Mesodermal cell (in vitro differentiated cells): ENCODE measurements at regions not wholly inside any gene's neighbourhood (a gene's known extent, or its start where the extent isn't known, plus 50 kb on each side); places are given as distances from the start of the nearest gene placed in this dataset.

Experiments used
- H3K27ac ChIP-seq: 2 replicates; pipeline ENCODE4 v1.7.0; 2013; ENCODE audit warnings: mild to moderate bottlenecking, low read depth, low read length, moderate library complexity; ENCODE audit not compliant: severe bottlenecking
- H3K36me3 ChIP-seq: 2 replicates; pipeline ENCODE4 v1.7.1; 2013; ENCODE audit warnings: mild to moderate bottlenecking, low read length, moderate library complexity; ENCODE audit not compliant: control insufficient read depth, insufficient read depth
- H3K4me1 ChIP-seq: one replicate; pipeline ENCODE4 v1.7.1; 2013; ENCODE audit warnings: mild to moderate bottlenecking, low read length; ENCODE audit not compliant: insufficient read depth, control insufficient read depth, poor library complexity, severe bottlenecking
- H3K4me3 ChIP-seq: 2 replicates; pipeline ENCODE4 v1.7.0; 2013; ENCODE audit warnings: low read length, control low read depth, mild to moderate bottlenecking; ENCODE audit not compliant: insufficient read depth, poor library complexity, severe bottlenecking; ENCODE audit errors: extremely low read depth
- H3K9me3 ChIP-seq: 2 replicates; pipeline ENCODE4 v1.7.1; 2013; ENCODE audit warnings: mild to moderate bottlenecking, low read length, moderate library complexity; ENCODE audit not compliant: control insufficient read depth
- WGBS, 2 experiments: methylation state at CpG; one replicate each; pipeline ENCODE4 v1.1.5; 2013; ENCODE audit warnings: missing lambda C conversion rate in 2 of 2; ENCODE audit not compliant: insufficient coverage in 2 of 2; 5-methylcytosine and 5-hydroxymethylcytosine counted together

DNA sequence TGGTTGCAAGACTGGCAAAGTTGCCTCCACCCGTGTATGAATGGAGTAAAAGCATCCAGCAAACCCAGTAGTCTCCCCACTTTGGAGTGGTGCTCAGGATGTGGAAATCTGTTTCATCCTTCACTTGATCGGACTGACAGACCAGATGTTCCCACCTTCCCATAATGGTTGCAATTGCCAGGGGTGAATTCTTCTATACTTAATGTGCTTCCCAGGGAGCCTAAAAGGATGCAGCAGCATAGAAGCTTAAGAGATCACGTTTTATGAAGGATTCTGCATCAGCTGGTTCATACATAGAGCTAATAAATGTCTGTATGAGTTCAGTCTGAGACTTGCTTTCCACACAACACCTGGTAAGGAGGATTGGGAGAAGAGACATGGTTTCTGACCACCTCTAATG is 198.8 kb upstream of the S1PR3 start:
- Histone ChIP-seq H3K4me1 (peaks cover 7% of the 10 kb centered on the region), H3K36me3 (no peaks in the 10 kb centered on the region), H3K4me3 (no peak overlapping the region), H3K9me3 (no peaks in the 10 kb centered on the region), H3K27ac (no peak overlapping the region)
- WGBS, 2 experiments: 73 to 93% methylated on average over 2 of the region's 3 CpGs

DNA sequence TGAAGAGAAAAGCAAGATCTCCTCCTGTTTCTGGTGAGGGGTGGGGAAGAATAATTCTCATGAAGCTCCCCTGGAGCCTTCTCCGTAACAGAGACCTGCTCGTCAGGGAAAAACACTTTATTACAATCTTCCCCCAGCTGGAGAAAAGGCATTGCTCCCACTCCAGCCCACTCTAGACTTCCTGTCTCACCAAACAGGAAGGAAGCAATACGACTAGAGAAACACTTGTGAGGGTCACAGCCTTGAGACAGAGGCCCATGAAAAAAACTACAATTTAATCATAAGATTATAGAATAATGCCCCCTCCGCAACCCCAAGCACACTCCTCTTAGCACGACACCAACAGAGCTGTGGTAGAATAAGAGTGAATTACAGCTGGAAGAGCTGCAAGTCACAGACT is 197.2 kb upstream of the S1PR3 start:
- no peaks in the 10 kb centered on the region for H3K36me3 ChIP-seq
- peaks cover 7% of the 10 kb centered on the region for H3K4me1 ChIP-seq
- H3K9me3 ChIP-seq: no peaks in the 10 kb centered on the region
- no peak overlapping the region for H3K27ac ChIP-seq
- H3K4me3 ChIP-seq: no peak overlapping the region
- 100% methylated on average over 1 of the region's 5 CpGs; no CpG with 5 or more reads in 1 of the 2 experiments for WGBS, 2 experiments

DNA sequence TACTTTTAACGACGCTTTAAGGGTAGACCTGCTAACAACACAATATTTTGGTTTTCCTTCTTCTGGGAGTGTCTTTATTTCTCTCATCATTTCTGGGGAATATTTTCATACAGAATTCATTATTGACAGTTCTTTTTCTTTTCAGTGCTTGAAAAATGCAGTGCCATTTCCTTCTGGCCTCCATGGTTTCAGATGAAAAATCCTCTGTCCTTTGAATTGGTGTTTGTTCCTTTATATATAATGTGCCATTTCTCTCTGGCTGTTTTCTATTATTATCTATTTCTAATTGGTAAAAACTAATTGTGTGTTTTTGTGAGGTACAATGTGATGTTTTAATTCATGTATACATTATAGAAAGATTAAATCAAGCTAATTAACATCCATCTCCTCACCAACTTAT is 194.3 kb upstream of the S1PR3 start:
- H3K4me1 ChIP-seq: peaks cover 23% of the 10 kb centered on the region
- H3K27ac ChIP-seq: no peak overlapping the region
- no CpG with 5 or more reads among the region's 2 CpGs for WGBS, 2 experiments
- no peak overlapping the region for H3K4me3 ChIP-seq
- H3K9me3 ChIP-seq: no peaks in the 10 kb centered on the region
- H3K36me3 ChIP-seq: no peaks in the 10 kb centered on the region

DNA sequence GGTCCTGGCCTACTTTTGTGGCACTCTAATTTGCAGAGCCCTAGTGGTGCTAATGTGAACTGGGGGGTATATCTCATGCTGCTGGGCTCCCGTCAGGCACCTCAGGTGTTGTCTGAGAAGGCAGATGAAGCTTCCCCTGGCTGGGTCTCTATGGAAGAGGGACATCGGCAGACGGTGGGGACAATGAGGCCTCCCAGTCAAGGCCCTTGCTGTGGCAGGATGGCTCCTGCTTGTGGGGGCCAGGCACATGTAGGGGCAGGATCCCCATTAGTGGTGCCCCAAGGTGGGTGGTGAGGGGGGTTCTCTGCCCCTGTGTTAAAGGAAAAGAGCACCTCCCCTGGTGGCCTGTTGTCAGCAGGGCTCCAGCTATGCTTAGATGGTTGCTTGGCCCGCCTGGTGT is 192.8 kb upstream of the S1PR3 start:
- Histone ChIP-seq H3K4me3 (no peak overlapping the region), H3K9me3 (no peaks in the 10 kb centered on the region), H3K36me3 (no peaks in the 10 kb centered on the region), H3K27ac (no peak overlapping the region), H3K4me1 (peaks cover 25% of the 10 kb centered on the region)
- WGBS, 2 experiments: 90 to 95% methylated on average over 3 to 4 of the region's 4 CpGs

DNA sequence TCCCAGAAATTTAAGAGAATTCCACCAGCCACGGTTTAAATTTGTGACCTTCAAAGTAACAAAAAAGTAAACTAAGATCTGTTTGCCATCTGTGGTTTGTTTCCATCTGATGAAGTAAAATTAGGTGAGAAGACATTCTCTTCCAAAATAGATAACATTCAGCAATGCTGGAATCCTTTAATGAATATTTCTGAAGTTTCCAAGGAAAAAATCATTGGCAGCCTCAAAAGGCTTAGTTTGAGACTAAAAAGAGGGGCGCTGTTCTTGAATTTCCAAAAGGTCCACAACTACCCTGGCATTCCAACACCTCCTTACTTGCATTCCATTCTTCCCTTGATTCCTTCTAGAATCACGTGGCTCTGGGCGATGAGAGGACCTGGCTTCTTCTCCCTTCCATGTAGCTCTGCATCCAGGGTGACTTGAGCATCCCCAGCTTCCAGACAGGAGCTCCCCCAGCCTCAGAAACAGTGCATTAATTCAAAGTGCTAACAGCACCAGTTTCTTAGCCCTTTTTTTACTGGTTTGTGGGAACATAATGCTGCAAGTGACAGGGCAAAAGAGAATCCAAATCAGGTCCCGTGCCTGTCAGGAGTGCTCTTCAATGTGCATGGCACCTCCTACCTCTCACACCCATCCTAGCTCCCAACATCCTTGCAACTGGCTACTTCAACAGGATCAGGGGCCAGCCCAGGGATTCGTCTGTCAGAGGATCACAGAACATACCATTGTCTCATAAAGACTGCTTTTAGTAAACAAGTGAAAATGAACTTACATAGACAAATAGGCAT is 191.5 kb upstream of the S1PR3 start:
- Histone ChIP-seq H3K9me3 (no peaks in the 10 kb centered on the region), H3K27ac (peak overlapping the region; percentile 50), H3K4me1 (peaks cover 23% of the 10 kb centered on the region), H3K4me3 (no peak overlapping the region), H3K36me3 (no peaks in the 10 kb centered on the region)
- WGBS, 2 experiments: 76 to 83% methylated on average over 3 to 5 of the region's 6 CpGs

DNA sequence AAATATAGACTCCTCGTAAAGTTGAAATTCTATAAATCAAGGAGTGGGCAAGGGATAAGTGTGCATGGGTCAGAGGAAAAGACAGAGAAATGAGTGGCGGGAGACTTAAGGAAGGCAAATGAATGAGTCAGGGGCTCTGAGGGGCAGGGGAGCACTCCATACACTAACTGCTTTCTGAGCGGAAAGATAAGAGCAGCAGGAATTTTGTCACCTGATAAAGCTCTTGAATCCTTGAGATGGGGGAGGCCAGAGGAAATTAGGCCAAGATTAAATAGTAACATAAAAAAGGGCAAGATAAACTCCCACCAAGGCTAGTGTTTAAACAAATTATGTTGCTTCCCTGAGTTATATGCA is 191.0 kb upstream of the S1PR3 start:
- WGBS, 2 experiments: 48 to 80% methylated on average over 1 to 2 of the region's 3 CpGs
- Histone ChIP-seq H3K9me3 (no peaks in the 10 kb centered on the region), H3K4me1 (peaks cover 23% of the 10 kb centered on the region), H3K27ac (peak overlapping the region; percentile 50), H3K36me3 (no peaks in the 10 kb centered on the region), H3K4me3 (no peak overlapping the region)

DNA sequence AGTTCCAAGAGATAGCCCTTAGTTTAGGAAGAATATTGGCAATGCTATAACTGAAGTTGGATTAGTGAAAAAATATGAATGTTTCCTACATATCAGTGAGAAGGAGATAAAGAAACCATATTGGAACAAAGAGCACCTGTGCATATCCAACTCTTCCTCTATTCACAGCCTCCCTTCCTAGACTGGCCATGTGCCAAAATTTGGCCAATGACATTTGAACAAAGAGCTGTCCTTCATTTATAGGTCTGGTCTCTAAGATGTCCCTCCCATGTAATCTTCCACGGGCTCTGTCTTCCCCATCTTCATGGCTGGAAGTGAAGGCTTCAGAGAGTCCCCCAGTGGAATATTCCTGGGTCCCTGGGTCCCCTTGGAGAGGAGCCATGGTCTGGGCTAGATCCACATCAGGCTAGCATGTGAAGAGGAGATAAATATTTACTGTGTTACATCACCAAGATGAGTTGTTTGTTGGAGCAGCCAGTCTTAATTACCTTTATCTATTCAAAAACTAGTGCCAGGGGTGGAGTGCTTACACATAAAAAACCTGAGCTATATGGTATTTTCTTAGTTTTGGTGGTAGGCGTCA is 190.0 kb upstream of the S1PR3 start:
- Histone ChIP-seq H3K9me3 (no peaks in the 10 kb centered on the region), H3K36me3 (no peaks in the 10 kb centered on the region), H3K27ac (no peak overlapping the region), H3K4me1 (peaks cover 23% of the 10 kb centered on the region), H3K4me3 (no peak overlapping the region)
- 92 to 100% methylated on average over 2 of the region's 2 CpGs for WGBS, 2 experiments

DNA sequence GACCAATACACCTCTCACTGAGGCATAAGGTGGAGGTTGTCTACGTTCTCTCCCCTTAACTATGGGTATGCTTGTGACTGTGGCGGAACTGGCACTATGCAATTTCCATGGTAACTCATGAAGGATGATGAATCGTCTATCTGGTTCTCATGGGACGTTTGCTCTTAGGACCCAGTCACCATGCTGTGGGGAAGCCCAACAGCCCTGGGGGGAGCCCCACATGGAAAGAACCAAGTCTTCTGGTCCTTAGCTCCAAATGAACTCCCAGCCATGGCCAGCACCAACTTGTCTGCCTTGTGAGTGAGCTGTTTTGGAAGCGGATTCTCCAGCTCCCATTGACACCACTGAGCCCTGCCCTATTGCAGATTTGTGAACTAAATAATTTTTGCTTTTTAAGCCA is 188.7 kb upstream of the S1PR3 start:
- H3K9me3 ChIP-seq: no peaks in the 10 kb centered on the region
- peaks cover 23% of the 10 kb centered on the region for H3K4me1 ChIP-seq
- no peaks in the 10 kb centered on the region for H3K36me3 ChIP-seq
- H3K4me3 ChIP-seq: no peak overlapping the region
- H3K27ac ChIP-seq: no peak overlapping the region
- 95 to 100% methylated on average over 3 of the region's 5 CpGs for WGBS, 2 experiments

DNA sequence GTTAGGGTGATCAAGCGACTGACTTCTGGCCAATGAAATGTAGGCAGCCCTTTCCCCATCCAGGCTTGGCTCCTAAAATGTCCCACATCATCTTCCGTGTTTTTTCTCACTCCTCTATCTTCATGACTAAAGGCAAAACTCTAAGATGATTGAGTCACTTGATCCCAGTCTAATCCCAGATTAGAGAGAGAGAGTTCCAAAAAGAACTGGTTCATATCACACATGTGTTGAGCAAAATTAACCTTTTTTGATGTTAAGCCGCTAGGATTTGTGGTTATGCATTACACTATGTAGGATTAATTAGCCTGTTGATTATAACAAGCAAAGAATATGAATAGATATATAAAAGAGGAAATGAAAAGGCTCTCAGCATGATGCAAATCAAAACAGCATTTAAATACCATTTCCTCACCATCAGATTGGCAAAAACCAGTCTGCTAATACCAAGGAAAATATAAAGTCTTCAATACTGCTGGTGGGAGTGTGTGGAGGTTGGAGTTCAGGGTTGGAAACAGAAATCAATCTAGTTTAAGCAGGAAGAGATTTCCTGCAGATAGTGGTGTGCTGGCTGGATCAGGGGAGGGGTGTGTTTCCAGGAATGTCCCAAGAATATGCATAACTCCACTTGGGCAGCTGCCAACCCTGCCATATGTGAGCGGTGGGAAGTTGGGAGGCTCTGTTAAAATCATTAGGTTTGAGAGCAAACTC is 187.6 kb upstream of the S1PR3 start:
- Histone ChIP-seq H3K4me1 (peaks cover 23% of the 10 kb centered on the region), H3K27ac (no peak overlapping the region), H3K9me3 (no peaks in the 10 kb centered on the region), H3K36me3 (no peaks in the 10 kb centered on the region), H3K4me3 (no peak overlapping the region)
- WGBS, 2 experiments: 93 to 95% methylated on average over 2 to 3 of the region's 4 CpGs

DNA sequence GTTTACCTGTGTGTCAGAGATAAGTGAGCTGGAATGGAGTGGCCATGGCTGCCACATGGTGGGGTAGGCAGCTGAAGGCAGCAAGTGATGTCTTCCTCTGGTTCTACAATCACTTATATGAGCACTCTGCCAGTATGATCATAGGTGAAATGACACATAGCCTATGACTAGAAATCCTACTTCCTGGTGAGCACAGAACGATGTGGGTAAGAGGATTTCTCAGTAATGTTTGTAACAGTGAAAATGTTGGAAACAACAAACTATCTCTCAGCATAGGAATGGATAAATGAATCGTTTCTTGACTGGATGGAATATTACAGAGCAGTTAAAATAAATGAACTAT is 187.0 kb upstream of the S1PR3 start:
- no CpG with 5 or more reads among the region's 2 CpGs for WGBS, 2 experiments
- Histone ChIP-seq H3K4me1 (peaks cover 23% of the 10 kb centered on the region), H3K27ac (no peak overlapping the region), H3K36me3 (no peaks in the 10 kb centered on the region), H3K9me3 (no peaks in the 10 kb centered on the region), H3K4me3 (no peak overlapping the region)
